CD4-positive, alpha-beta T cell (primary cell): ENCODE measurements at regions not wholly inside any gene's neighbourhood (a gene's known extent, or its start where the extent isn't known, plus 50 kb on each side); places are given as distances from the start of the nearest gene placed in this dataset.

ENCODE experiments used
- ATAC-seq: fragments of 200-7000 bp; cut with Tn5 transposase; one replicate; pipeline ENCODE4 v1.10.0; 2022; ENCODE audit warnings: mild to moderate bottlenecking; ENCODE audit not compliant: poor library complexity
- CTCF ChIA-PET: fragments of 350-600 bp; sonication (Branson Sonifier 250); formaldehyde crosslinking; loops from one replicate; lab custom pipeline; 2021; ENCODE audit warnings: antibody characterized with exemption, inconsistent platforms; lab: Charles Lee
- POLR2A ChIA-PET: fragments of 350-600 bp; sonication (Branson Sonifier 250); formaldehyde crosslinking; loops from one replicate; lab custom pipeline; 2021; ENCODE audit warnings: antibody characterized with exemption, inconsistent platforms; lab: Charles Lee
- DNase-seq, 14 experiments: peaks; one replicate each; pipeline ENCODE4 v3.0.0-alpha.2; 2013 to 2020; ENCODE audit warnings: mixed read lengths in 2 of 14
- H3K27ac ChIP-seq, 2 donors: one replicate each; pipeline versions ENCODE4 v1.5.1 to v1.7.0; 2013; ENCODE audit warnings: low read length in 2 of 2, low read depth in 1 of 2, mild to moderate bottlenecking in 1 of 2
- H3K27me3 ChIP-seq, 2 experiments: 1 replicate in 1 of 2; 2 replicates in 1 of 2; pipeline versions ENCODE4 v1.6.1 to v1.7.0; 2013; ENCODE audit warnings: low read length in 2 of 2, control low read depth in 1 of 2, mild to moderate bottlenecking in 1 of 2, moderate library complexity in 1 of 2; ENCODE audit not compliant: insufficient read depth in 2 of 2, control insufficient read depth in 1 of 2
- H3K36me3 ChIP-seq: one replicate; pipeline ENCODE4 v1.6.1; 2013; ENCODE audit warnings: low read length, control low read depth; ENCODE audit not compliant: insufficient read depth
- H3K4me1 ChIP-seq: one replicate; pipeline ENCODE4 v1.6.1; 2013; ENCODE audit warnings: low read length, control low read depth; ENCODE audit not compliant: insufficient read depth
- H3K4me3 ChIP-seq: one replicate; pipeline ENCODE4 v1.5.1; 2013; ENCODE audit warnings: mild to moderate bottlenecking, low read length, moderate library complexity
- H3K9me3 ChIP-seq, 2 experiments: 1 replicate in 1 of 2; 2 replicates in 1 of 2; pipeline versions ENCODE4 v1.6.1 to v1.7.0; 2013; ENCODE audit warnings: low read length in 2 of 2, mild to moderate bottlenecking in 2 of 2, control low read depth in 1 of 2, moderate library complexity in 1 of 2; ENCODE audit not compliant: control insufficient read depth in 1 of 2, insufficient read depth in 1 of 2
- H3K27ac Mint-ChIP-seq: one replicate; pipeline ENCODE4 v1.8.0; 2020; ENCODE audit warnings: mixed read lengths
- H3K27me3 Mint-ChIP-seq: one replicate; pipeline ENCODE4 v1.8.0; 2021; ENCODE audit warnings: mixed read lengths
- H3K36me3 Mint-ChIP-seq: one replicate; pipeline ENCODE4 v1.8.0; 2021; ENCODE audit warnings: low read depth, mixed read lengths
- H3K4me1 Mint-ChIP-seq: one replicate; pipeline ENCODE4 v1.8.0; 2021; ENCODE audit warnings: low read depth, mixed read lengths
- H3K4me3 Mint-ChIP-seq: one replicate; pipeline ENCODE4 v1.8.0; 2020; ENCODE audit warnings: mild to moderate bottlenecking, mixed read lengths
- H3K9me3 Mint-ChIP-seq: one replicate; pipeline ENCODE4 v1.8.0; 2020; ENCODE audit warnings: mixed read lengths
- intact Hi-C, 2 experiments: fragments of 100-400 bp; cut with DNase I in 1 of 2; cut with micrococcal nuclease in 1 of 2; formaldehyde crosslinking; loops; one replicate each; pipeline versions ENCODE4 v1.15.1 to v1.9.0; 2023 to 2025; cut with DNase I, micrococcal nuclease
- TF ChIP-seq, protein P1 (sequence below): fragments of 200-600 bp; IDR thresholded peaks from one replicate; pipeline ENCODE4 v1.8.0; 2022; ENCODE audit warnings: antibody characterized with exemption, mild to moderate bottlenecking

DNA sequence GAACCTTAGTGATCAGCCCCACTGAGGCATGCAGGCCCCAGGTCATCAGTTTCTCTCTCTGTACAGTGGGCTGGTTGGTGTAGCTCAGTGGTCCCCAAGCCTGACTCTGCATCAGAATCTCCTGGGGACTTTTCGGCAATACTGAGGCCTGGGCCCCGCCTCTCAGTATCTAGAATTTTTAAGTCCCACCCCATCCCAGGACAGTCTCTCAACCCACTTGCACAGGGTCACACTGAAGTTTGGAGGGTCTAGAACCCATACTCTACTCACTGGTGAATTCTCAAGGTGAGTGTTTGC is 216.4 kb downstream of the MATN1 start:
- Mint-ChIP-seq H3K9me3 (no peaks in the 10 kb centered on the region), H3K36me3 (no peaks in the 10 kb centered on the region), H3K27ac (no peak overlapping the region), H3K4me1 (no peaks in the 10 kb centered on the region), H3K4me3 (no peak overlapping the region), H3K27me3 (peaks cover 8% of the 10 kb centered on the region)
- Histone ChIP-seq H3K9me3 (peaks cover 0 to 8% of the 10 kb centered on the region in 2 experiments), H3K27me3 (peaks cover 0 to 4% of the 10 kb centered on the region in 2 experiments), H3K27ac (no peak overlapping the region), H3K4me3 (no peak overlapping the region), H3K4me1 (no peaks in the 10 kb centered on the region), H3K36me3 (no peaks in the 10 kb centered on the region)
- ATAC-seq: no peak
- intact Hi-C loops: no loop called here
- TF ChIP-seq, protein P1, sequence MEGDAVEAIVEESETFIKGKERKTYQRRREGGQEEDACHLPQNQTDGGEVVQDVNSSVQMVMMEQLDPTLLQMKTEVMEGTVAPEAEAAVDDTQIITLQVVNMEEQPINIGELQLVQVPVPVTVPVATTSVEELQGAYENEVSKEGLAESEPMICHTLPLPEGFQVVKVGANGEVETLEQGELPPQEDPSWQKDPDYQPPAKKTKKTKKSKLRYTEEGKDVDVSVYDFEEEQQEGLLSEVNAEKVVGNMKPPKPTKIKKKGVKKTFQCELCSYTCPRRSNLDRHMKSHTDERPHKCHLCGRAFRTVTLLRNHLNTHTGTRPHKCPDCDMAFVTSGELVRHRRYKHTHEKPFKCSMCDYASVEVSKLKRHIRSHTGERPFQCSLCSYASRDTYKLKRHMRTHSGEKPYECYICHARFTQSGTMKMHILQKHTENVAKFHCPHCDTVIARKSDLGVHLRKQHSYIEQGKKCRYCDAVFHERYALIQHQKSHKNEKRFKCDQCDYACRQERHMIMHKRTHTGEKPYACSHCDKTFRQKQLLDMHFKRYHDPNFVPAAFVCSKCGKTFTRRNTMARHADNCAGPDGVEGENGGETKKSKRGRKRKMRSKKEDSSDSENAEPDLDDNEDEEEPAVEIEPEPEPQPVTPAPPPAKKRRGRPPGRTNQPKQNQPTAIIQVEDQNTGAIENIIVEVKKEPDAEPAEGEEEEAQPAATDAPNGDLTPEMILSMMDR: no peak
- ChIA-PET POLR2A (no interaction called here), CTCF (no interaction called here)
- no peak for DNase-seq

DNA sequence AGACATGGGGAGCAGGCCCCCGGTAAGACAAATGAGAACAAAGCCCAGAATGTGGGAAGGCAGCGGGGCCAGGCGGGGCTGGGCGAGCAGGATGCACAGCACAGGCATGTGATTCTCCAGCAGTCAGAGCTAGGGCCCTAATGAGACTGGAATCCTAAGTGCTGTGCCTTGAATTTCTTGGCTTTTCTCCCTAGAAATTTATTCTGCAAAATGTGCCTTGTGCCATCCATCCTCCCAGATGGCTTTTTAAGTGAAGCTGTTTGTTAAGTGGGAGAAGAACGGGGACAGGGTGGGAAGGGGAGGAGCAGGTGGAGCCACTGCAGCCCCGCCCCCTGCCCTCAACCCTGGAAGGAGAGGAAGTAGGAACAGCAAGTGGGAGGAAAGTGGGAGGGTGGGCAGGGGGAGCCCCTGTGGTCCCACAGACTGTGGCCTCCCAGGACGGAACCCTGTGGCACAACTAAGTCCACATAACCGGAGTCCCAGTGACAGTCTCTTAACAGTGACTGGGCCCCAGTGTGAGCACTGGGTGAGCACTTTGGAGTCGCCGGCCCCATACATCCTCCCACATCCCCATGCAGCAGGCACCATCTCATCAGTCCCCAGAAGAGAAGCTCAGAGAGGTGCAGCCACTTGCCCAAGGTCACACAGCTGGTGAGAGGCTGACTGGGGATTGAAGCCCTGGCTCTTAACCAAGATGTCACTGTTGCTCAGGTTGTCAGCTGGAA is 216.9 kb downstream of the MATN1 start:
- CTCF ChIA-PET: no interaction called here
- Mint-ChIP-seq H3K27me3 (peaks cover 8% of the 10 kb centered on the region), H3K27ac (no peak overlapping the region), H3K4me1 (no peaks in the 10 kb centered on the region), H3K36me3 (no peaks in the 10 kb centered on the region), H3K4me3 (no peak overlapping the region), H3K9me3 (no peaks in the 10 kb centered on the region)
- peaks cover 0 to 8% of the 10 kb centered on the region in 2 experiments for H3K9me3 ChIP-seq
- H3K27ac ChIP-seq: no peak overlapping the region
- H3K4me3 ChIP-seq: no peak overlapping the region
- POLR2A ChIA-PET: no interaction called here
- H3K4me1 ChIP-seq: no peaks in the 10 kb centered on the region
- no peaks in the 10 kb centered on the region for H3K36me3 ChIP-seq
- DNase-seq (no peak), ATAC-seq (no peak)
- intact Hi-C loops: no loop called here
- peaks cover 0 to 4% of the 10 kb centered on the region in 2 experiments for H3K27me3 ChIP-seq
- TF ChIP-seq, protein P1: no peak

DNA sequence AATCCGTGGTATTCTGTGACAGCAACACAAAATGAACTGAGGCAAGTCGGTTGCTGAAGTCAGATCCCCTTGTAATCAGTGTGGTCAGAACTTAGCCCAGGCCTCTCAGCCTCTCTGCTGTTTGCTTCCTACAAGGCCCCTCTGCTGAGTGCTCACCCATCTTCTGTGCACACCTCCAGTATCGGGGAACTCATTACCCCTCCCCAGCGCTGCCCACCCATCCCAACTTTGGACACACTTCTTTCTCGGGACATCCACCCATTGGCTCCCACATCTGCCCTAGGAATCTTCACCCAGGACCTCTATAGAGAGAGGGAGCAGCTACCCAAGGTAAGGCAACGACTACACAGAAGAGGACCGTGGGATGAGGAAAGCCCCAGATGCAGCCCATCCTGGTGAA is 217.5 kb downstream of the MATN1 start:
- intact Hi-C loops: no loop called here
- Mint-ChIP-seq H3K4me1 (no peaks in the 10 kb centered on the region), H3K9me3 (peaks cover 2% of the 10 kb centered on the region), H3K36me3 (no peaks in the 10 kb centered on the region), H3K27ac (no peak overlapping the region), H3K27me3 (peaks cover 8% of the 10 kb centered on the region), H3K4me3 (no peak overlapping the region)
- no peaks in the 10 kb centered on the region for H3K36me3 ChIP-seq
- no peak for ATAC-seq
- no peaks in the 10 kb centered on the region for H3K4me1 ChIP-seq
- POLR2A ChIA-PET: no interaction called here
- peaks cover 0 to 4% of the 10 kb centered on the region in 2 experiments for H3K27me3 ChIP-seq
- TF ChIP-seq, protein P1: no peak
- H3K27ac ChIP-seq: no peak overlapping the region
- CTCF ChIA-PET: no interaction called here
- DNase-seq: no peak
- H3K4me3 ChIP-seq: no peak overlapping the region
- peaks cover 0 to 8% of the 10 kb centered on the region in 2 experiments for H3K9me3 ChIP-seq
